Caco-2 (cell line): ENCODE measurements at regions not wholly inside any gene's neighbourhood (a gene's known extent, or its start where the extent isn't known, plus 50 kb on each side); places are given as distances from the start of the nearest gene placed in this dataset.

ENCODE experiments used
- BruUV-seq: library from RNA; stranded (reverse); fragments of 400-500 nt; replicated peaks from 2 replicates; lab custom pipeline; 2021; lab: Mats Ljungman, UMichigan
- CTCF ChIA-PET: fragments of 300-600 bp; sonication (Branson Sonifier 250); formaldehyde crosslinking; loops from one replicate; lab custom pipeline; 2022; ENCODE audit warnings: antibody characterized with exemption; lab: Charles Lee
- POLR2A ChIA-PET: fragments of 300-600 bp; sonication (Branson Sonifier 250); formaldehyde crosslinking; loops from one replicate; lab custom pipeline; 2022; ENCODE audit warnings: antibody characterized with exemption; lab: Charles Lee
- DNase-seq, 2 experiments: peaks; one replicate each; pipeline versions ENCODE4 v3.0.0 to v3.0.0-alpha.2; 2020 to 2022
- H3K27me3 ChIP-seq: replicated peaks from 2 replicates; pipeline ENCODE4 v1.6.0; 2011; ENCODE audit warnings: low read length; ENCODE audit not compliant: control insufficient read depth, insufficient read depth
- H3K36me3 ChIP-seq: 2 replicates; pipeline ENCODE4 v1.5.1; 2011; ENCODE audit warnings: low read length; ENCODE audit not compliant: control insufficient read depth, insufficient read depth
- H3K4me1 ChIP-seq: fragments of 250-450 bp; sonication (Bioruptor Pico); 2 replicates; pipeline ENCODE4 v1.5.1; 2020; ENCODE audit warnings: mild to moderate bottlenecking
- H3K4me3 ChIP-seq: 2 replicates; pipeline ENCODE4 v1.5.1; 2011; ENCODE audit warnings: low read depth, mild to moderate bottlenecking, control low read depth, low read length
- H3K9me3 ChIP-seq: fragments of 250-450 bp; sonication (Bioruptor Pico); 2 replicates; pipeline ENCODE4 v1.5.1; 2020; ENCODE audit warnings: mild to moderate bottlenecking, moderate library complexity
- H3K27ac Mint-ChIP-seq: one replicate; pipeline ENCODE4 v1.8.0; 2022; ENCODE audit warnings: mixed read lengths; ENCODE audit not compliant: unreplicated experiment
- H3K27me3 Mint-ChIP-seq: one replicate; pipeline ENCODE4 v1.8.0; 2022; ENCODE audit warnings: mixed read lengths; ENCODE audit not compliant: insufficient read depth, unreplicated experiment
- H3K36me3 Mint-ChIP-seq: one replicate; pipeline ENCODE4 v1.8.0; 2022; ENCODE audit warnings: mild to moderate bottlenecking, mixed read lengths; ENCODE audit not compliant: insufficient read depth, unreplicated experiment
- H3K4me1 Mint-ChIP-seq: one replicate; pipeline ENCODE4 v1.8.0; 2022; ENCODE audit warnings: low read depth, mixed read lengths; ENCODE audit not compliant: unreplicated experiment
- H3K4me3 Mint-ChIP-seq: one replicate; pipeline ENCODE4 v1.8.0; 2022; ENCODE audit warnings: mild to moderate bottlenecking, moderate library complexity, mixed read lengths; ENCODE audit not compliant: unreplicated experiment
- H3K9me3 Mint-ChIP-seq: one replicate; pipeline ENCODE4 v1.8.0; 2022; ENCODE audit warnings: mixed read lengths; ENCODE audit not compliant: unreplicated experiment
- CTCF ChIP-seq, 2 experiments: fragments of 200-600 bp in 1 of 2; IDR thresholded peaks; 1 replicate in 1 of 2; 2 replicates in 1 of 2; pipeline versions ENCODE4 v1.5.1 to v1.8.0; 2011 to 2022; ENCODE audit warnings: antibody characterized with exemption in 1 of 2, control low read depth in 1 of 2, inconsistent platforms in 1 of 2, low read depth in 1 of 2, low read length in 1 of 2, mild to moderate bottlenecking in 1 of 2, moderate library complexity in 1 of 2; ENCODE audit not compliant: insufficient read depth in 1 of 2, severe bottlenecking in 1 of 2, unreplicated experiment in 1 of 2
- intact Hi-C: fragments of 100-400 bp; cut with micrococcal nuclease; formaldehyde crosslinking; loops from one replicate; pipeline ENCODE4 v1.10.0; 2022; ENCODE audit not compliant: unreplicated experiment

- H3K4me3 Mint-ChIP-seq: no peak overlapping the region
- no peaks in the 10 kb centered on the region for H3K36me3 ChIP-seq
- no peak for TF ChIP-seq CTCF (IDR thresholded peaks at IDR 0.05; ENCODE audit: insufficient read depth in 1 of 2, low read depth in 1 of 2, low read length in 1 of 2, severe bottlenecking in 1 of 2, unreplicated experiment in 1 of 2)
- H3K4me1 Mint-ChIP-seq: no peaks in the 10 kb centered on the region
- CTCF ChIA-PET: no interaction called here
- POLR2A ChIA-PET: no interaction called here
- no peaks in the 10 kb centered on the region for H3K4me1 ChIP-seq
- no peak overlapping the region for H3K4me3 ChIP-seq
- no peaks in the 10 kb centered on the region for H3K9me3 ChIP-seq
- DNase-seq: no peak
- intact Hi-C loops: no loop called here
- no peaks in the 10 kb centered on the region for H3K9me3 Mint-ChIP-seq
- no peaks in the 10 kb centered on the region for H3K36me3 Mint-ChIP-seq
- no peaks in the 10 kb centered on the region for H3K27me3 ChIP-seq
- H3K27ac Mint-ChIP-seq: no peak overlapping the region
- no TSS peak for BruUV-seq
- H3K27me3 Mint-ChIP-seq: peaks cover 4% of the 10 kb centered on the region
Observed at GRCh38 chr7:83857691-83858090, 208.8 kb upstream of the SEMA3E start.

GRCh38 chr7:83856094-83856493 lies 207.2 kb upstream of the SEMA3E start:
- intact Hi-C loops: no loop called here
- POLR2A ChIA-PET: no interaction called here
- no peak overlapping the region for H3K4me3 ChIP-seq
- H3K9me3 ChIP-seq: no peaks in the 10 kb centered on the region
- CTCF ChIA-PET: interaction anchor here (0.7 kb wide), 1 partner anchor 76 kb away, joined by 4 read pairs; no protein-coding TSS in a partner anchor
- no peaks in the 10 kb centered on the region for H3K36me3 ChIP-seq
- no peaks in the 10 kb centered on the region for H3K36me3 Mint-ChIP-seq
- H3K27me3 ChIP-seq: no peaks in the 10 kb centered on the region
- DNase-seq: no peak
- no peak for TF ChIP-seq CTCF (IDR thresholded peaks at IDR 0.05; ENCODE audit: insufficient read depth in 1 of 2, low read depth in 1 of 2, low read length in 1 of 2, severe bottlenecking in 1 of 2, unreplicated experiment in 1 of 2)
- H3K4me3 Mint-ChIP-seq: no peak overlapping the region
- H3K4me1 Mint-ChIP-seq: no peaks in the 10 kb centered on the region
- BruUV-seq: no TSS peak
- no peaks in the 10 kb centered on the region for H3K4me1 ChIP-seq
- H3K27ac Mint-ChIP-seq: no peak overlapping the region
- peaks cover 4% of the 10 kb centered on the region for H3K27me3 Mint-ChIP-seq
- H3K9me3 Mint-ChIP-seq: no peaks in the 10 kb centered on the region

GRCh38 chr7:83852136-83852535 lies 203.2 kb upstream of the SEMA3E start:
- Histone ChIP-seq H3K4me1 (no peaks in the 10 kb centered on the region), H3K27me3 (no peaks in the 10 kb centered on the region), H3K9me3 (no peaks in the 10 kb centered on the region), H3K36me3 (no peaks in the 10 kb centered on the region), H3K4me3 (no peak overlapping the region)
- no peaks in the 10 kb centered on the region for H3K4me1 Mint-ChIP-seq
- ChIA-PET POLR2A (no interaction called here), CTCF (no interaction called here)
- intact Hi-C loops: no loop called here
- H3K36me3 Mint-ChIP-seq: no peaks in the 10 kb centered on the region
- no peak for TF ChIP-seq CTCF (IDR thresholded peaks at IDR 0.05; ENCODE audit: insufficient read depth in 1 of 2, low read depth in 1 of 2, low read length in 1 of 2, severe bottlenecking in 1 of 2, unreplicated experiment in 1 of 2)
- BruUV-seq: no TSS peak
- no peak overlapping the region for H3K4me3 Mint-ChIP-seq
- peaks cover 4% of the 10 kb centered on the region for H3K27me3 Mint-ChIP-seq
- H3K27ac Mint-ChIP-seq: no peak overlapping the region
- no peak for DNase-seq
- H3K9me3 Mint-ChIP-seq: no peaks in the 10 kb centered on the region
